Cardiac muscle cell (in vitro differentiated cells and primary cell): ENCODE measurements at regions not wholly inside any gene's neighbourhood (a gene's known extent, or its start where the extent isn't known, plus 50 kb on each side); places are given as distances from the start of the nearest gene placed in this dataset.

ENCODE experiments used
- DNase-seq, 2 donors: peaks; one replicate each; pipeline versions ENCODE4 v3.0.0 to v3.0.0-alpha.2; 2010 to 2017; ENCODE audit warnings: low read depth in 1 of 2, low spot score in 1 of 2
- H3K27ac ChIP-seq: fragments of 200-600 bp; sonication (generic); 2 replicates; pipeline ENCODE4 v1.5.1; 2016
- H3K27me3 ChIP-seq: fragments of 200-600 bp; sonication (generic); 2 replicates; pipeline ENCODE4 v1.6.0; 2016; ENCODE audit warnings: control low read depth
- H3K36me3 ChIP-seq: fragments of 200-600 bp; sonication (generic); 2 replicates; pipeline ENCODE4 v1.5.1; 2016; ENCODE audit warnings: control low read depth
- H3K4me1 ChIP-seq: fragments of 200-600 bp; sonication (generic); 2 replicates; pipeline ENCODE4 v1.8.1; 2017; ENCODE audit warnings: low read depth, mild to moderate bottlenecking, mixed run types
- H3K4me3 ChIP-seq: fragments of 200-600 bp; sonication (generic); 2 replicates; pipeline ENCODE4 v1.5.1; 2016; ENCODE audit warnings: mild to moderate bottlenecking
- H3K9me3 ChIP-seq: fragments of 200-600 bp; sonication (generic); 2 replicates; pipeline ENCODE4 v1.5.1; 2017; ENCODE audit warnings: low read depth, mild to moderate bottlenecking, control low read depth
- TF ChIP-seq, protein P1 (sequence below): IDR thresholded peaks from 2 replicates; pipeline ENCODE4 v1.5.1; 2012; ENCODE audit warnings: low read depth, mild to moderate bottlenecking, low read length

DNA sequence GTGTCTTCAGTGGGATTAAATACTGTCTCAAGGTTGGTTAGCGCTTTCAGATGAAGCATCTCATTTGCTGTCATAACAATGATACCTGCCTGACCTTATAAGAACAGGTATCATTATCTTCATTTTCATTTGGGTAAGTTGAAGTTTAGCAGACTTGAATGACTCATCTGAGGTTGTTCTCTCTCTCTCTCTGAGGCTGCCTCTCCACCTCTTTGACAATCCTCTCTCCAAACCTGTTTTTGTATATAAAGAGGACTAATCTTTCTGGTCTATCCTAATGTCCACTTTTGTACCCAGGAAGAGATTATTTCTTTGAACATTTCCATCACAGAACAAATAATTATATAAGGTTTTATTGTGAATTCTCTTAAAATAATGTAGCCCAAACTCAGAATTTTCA is 291.4 kb downstream of the KLF6 start:
- Histone ChIP-seq H3K9me3 (no peaks in the 10 kb centered on the region), H3K4me3 (no peak overlapping the region), H3K4me1 (no peaks in the 10 kb centered on the region), H3K27ac (no peak overlapping the region), H3K27me3 (peaks cover 4% of the 10 kb centered on the region), H3K36me3 (no peaks in the 10 kb centered on the region)
- DNase-seq = no peak
- TF ChIP-seq, protein P1, sequence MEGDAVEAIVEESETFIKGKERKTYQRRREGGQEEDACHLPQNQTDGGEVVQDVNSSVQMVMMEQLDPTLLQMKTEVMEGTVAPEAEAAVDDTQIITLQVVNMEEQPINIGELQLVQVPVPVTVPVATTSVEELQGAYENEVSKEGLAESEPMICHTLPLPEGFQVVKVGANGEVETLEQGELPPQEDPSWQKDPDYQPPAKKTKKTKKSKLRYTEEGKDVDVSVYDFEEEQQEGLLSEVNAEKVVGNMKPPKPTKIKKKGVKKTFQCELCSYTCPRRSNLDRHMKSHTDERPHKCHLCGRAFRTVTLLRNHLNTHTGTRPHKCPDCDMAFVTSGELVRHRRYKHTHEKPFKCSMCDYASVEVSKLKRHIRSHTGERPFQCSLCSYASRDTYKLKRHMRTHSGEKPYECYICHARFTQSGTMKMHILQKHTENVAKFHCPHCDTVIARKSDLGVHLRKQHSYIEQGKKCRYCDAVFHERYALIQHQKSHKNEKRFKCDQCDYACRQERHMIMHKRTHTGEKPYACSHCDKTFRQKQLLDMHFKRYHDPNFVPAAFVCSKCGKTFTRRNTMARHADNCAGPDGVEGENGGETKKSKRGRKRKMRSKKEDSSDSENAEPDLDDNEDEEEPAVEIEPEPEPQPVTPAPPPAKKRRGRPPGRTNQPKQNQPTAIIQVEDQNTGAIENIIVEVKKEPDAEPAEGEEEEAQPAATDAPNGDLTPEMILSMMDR = no peak

DNA sequence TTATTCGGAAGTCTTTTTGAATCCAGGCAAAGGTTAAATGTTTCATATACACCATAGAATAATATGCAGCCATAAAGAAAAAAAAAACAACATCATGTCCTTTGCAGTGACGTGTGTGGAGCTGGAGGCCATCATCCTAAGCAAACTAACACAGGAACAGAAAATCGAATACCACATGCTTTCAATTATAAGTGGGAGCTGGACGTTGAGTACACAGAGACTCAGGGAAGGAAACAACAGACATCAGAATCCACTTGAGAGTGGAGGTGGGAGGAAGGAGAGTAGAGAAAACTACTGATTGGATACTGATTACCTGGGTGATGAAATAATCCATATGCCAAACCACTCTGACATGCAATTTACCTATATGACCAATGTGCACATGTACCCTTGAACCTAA is 293.4 kb downstream of the KLF6 start:
- H3K4me3 ChIP-seq = no peak overlapping the region
- no peaks in the 10 kb centered on the region for H3K4me1 ChIP-seq
- DNase-seq = no peak

DNA sequence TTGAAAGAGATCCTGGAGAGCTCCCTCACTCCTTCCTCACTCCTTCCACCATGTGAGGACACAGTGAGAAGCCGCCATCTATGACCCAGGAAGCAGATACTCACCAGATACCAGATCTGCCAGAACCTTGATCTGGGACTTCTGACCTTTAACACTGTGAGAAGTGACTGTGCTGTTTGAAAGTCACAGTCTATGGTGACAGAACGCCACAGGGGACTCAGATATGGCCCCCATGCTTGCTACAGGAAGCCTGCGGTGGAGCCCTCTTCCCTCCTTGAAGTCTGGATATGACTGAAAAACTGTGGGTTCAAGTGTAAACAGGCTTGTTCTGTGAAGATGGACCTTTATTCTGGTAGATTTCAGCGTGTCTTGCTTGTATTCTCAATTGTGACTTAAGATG is 297.8 kb downstream of the KLF6 start:
- H3K4me1 ChIP-seq = peaks cover 9% of the 10 kb centered on the region
- no peak overlapping the region for H3K4me3 ChIP-seq
- no peaks in the 10 kb centered on the region for H3K9me3 ChIP-seq
- H3K27ac ChIP-seq = no peak overlapping the region
- DNase-seq = no peak
- TF ChIP-seq, protein P1 = no peak
- no peaks in the 10 kb centered on the region for H3K36me3 ChIP-seq
- no peaks in the 10 kb centered on the region for H3K27me3 ChIP-seq

More for the DNA sequence above, 293.4 kb downstream of the KLF6 start:
- TF ChIP-seq, protein P1 = no peak
- H3K27ac ChIP-seq = no peak overlapping the region
- no peaks in the 10 kb centered on the region for H3K9me3 ChIP-seq
- H3K36me3 ChIP-seq = no peaks in the 10 kb centered on the region
- H3K27me3 ChIP-seq = peaks cover 4% of the 10 kb centered on the region

DNA sequence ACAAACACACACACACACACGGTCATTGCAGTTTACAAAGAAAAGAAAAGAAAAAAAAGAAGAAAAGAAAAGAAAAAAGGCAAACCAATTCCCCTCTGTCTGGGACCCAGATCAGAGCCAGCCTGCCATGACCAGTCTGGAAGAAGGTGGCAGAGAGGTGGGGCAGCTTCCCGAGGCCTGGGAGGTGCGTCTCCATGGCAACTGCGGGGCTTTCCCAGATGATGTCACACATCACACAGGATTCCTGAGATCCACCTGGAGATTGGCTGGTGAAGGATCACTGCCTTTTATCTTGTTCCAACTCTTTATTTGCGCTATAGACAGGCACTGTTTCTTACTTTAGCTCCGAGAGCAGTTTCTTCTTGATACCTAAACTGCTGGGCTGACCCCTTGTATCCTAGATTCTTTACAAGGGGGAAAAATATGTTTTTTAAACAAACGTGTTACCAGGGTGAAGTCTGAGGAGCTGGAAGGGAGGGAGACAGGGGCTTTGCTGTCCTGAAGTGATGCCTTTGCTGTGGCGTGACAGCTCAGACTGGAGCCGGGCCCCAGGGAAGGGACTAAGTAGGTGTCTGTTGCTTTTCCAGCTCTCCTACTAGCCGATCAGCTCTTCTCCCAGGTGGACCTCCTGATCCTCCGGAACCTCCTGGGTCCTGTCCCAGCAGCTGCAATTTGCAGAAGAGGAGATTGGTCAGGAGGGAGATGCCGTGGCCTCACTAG is 298.5 kb downstream of the KLF6 start:
- Histone ChIP-seq H3K4me3 (no peak overlapping the region), H3K27ac (no peak overlapping the region), H3K4me1 (peaks cover 9% of the 10 kb centered on the region), H3K9me3 (no peaks in the 10 kb centered on the region), H3K36me3 (no peaks in the 10 kb centered on the region), H3K27me3 (no peaks in the 10 kb centered on the region)
- DNase-seq = no peak
- TF ChIP-seq, protein P1 = no peak

DNA sequence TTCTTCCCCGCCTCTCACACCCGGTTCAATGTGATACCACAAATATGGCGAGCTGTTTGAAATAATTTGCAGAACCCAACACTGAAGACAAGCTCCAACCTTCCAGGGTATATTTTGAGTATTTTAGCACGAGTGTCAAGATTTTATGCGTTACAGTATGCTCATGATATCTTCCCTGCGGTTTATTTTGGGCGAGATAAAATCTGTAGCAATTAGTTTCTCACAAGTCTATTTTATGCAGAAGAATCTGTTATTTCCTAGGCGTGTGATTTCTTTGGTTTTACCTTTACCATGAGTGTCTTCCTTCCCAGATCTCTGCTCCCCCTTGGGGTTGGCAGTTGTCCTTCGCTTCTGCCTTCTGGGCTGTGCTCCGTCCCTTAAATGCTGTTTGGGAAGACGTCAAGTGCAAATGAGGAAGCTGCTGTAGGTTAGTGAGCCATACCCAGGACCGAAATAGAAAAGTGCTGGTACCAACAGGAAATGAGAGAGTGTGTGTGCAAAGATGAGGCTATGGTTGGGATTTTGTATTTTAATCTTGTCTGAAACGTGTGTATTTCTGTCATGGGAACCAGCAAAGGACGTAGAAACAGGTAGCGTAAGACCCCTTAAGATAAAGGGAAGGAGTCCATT is 299.8 kb downstream of the KLF6 start:
- Histone ChIP-seq H3K4me1 (peaks cover 9% of the 10 kb centered on the region), H3K4me3 (no peak overlapping the region), H3K9me3 (no peaks in the 10 kb centered on the region), H3K27me3 (no peaks in the 10 kb centered on the region), H3K27ac (no peak overlapping the region), H3K36me3 (no peaks in the 10 kb centered on the region)
- TF ChIP-seq, protein P1 = no peak
- no peak for DNase-seq
